Osteoblast (primary cell): ENCODE measurements at regions not wholly inside any gene's neighbourhood (a gene's known extent, or its start where the extent isn't known, plus 50 kb on each side); places are given as distances from the start of the nearest gene placed in this dataset.

Experiments
- DNase-seq: peaks from one replicate; pipeline ENCODE4 v3.0.0; 2011; ENCODE audit warnings: low spot score, mixed read lengths; ENCODE audit not compliant: insufficient read length; ENCODE audit errors: missing footprints
- H2AFZ ChIP-seq: 2 replicates; pipeline ENCODE4 v1.6.0; 2011; ENCODE audit warnings: mild to moderate bottlenecking, low read length
- H3K27ac ChIP-seq: 2 replicates; pipeline ENCODE4 v1.5.1; 2011; ENCODE audit warnings: mild to moderate bottlenecking, low read depth, low read length, moderate library complexity
- H3K27me3 ChIP-seq: 2 replicates; pipeline ENCODE4 v1.6.0; 2012; ENCODE audit warnings: mild to moderate bottlenecking, control low read depth, inconsistent platforms, low read length, moderate library complexity; ENCODE audit not compliant: insufficient read depth
- H3K36me3 ChIP-seq: 2 replicates; pipeline ENCODE4 v1.5.1; 2011; ENCODE audit warnings: mild to moderate bottlenecking, low read length, control low read depth, moderate library complexity; ENCODE audit not compliant: insufficient read depth
- H3K4me1 ChIP-seq: 2 replicates; pipeline ENCODE4 v1.5.1; 2011; ENCODE audit warnings: mild to moderate bottlenecking, low read length, control low read depth, moderate library complexity; ENCODE audit not compliant: insufficient read depth
- H3K4me2 ChIP-seq: 2 replicates; pipeline ENCODE4 v1.6.0; 2011; ENCODE audit warnings: mild to moderate bottlenecking, low read length; ENCODE audit not compliant: insufficient read depth
- H3K4me3 ChIP-seq: fragments of 200-600 bp; sonication (generic); 3 replicates; pipeline ENCODE4 v1.5.1; 2012; ENCODE audit warnings: mild to moderate bottlenecking, low read length, inconsistent platforms; ENCODE audit not compliant: insufficient read depth
- H3K79me2 ChIP-seq: 2 replicates; pipeline ENCODE4 v1.6.0; 2012; ENCODE audit warnings: mild to moderate bottlenecking, low read length, control low read depth, inconsistent platforms; ENCODE audit not compliant: insufficient read depth
- H3K9me3 ChIP-seq: 2 replicates; pipeline ENCODE4 v1.5.1; 2011; ENCODE audit warnings: low read depth, low read length, control low read depth
- H4K20me1 ChIP-seq: 2 replicates; pipeline ENCODE4 v1.6.0; 2012; ENCODE audit warnings: mild to moderate bottlenecking, low read length, control low read depth; ENCODE audit not compliant: insufficient read depth
- CTCF ChIP-seq: IDR thresholded peaks from 2 replicates; pipeline ENCODE4 v1.5.1; 2011; ENCODE audit warnings: mild to moderate bottlenecking, low read depth, low read length, moderate library complexity; ENCODE audit errors: extremely low read depth

- no peaks in the 10 kb centered on the region for H3K27me3 ChIP-seq
- H3K79me2 ChIP-seq, result no peaks in the 10 kb centered on the region
- no peak overlapping the region for H2AFZ ChIP-seq
- no peak for TF ChIP-seq CTCF
- H3K9me3 ChIP-seq, result no peaks in the 10 kb centered on the region
- H4K20me1 ChIP-seq, result no peaks in the 10 kb centered on the region
- H3K4me1 ChIP-seq, result no peaks in the 10 kb centered on the region
- no peak for DNase-seq
- H3K27ac ChIP-seq, result no peak overlapping the region
- no peak overlapping the region for H3K4me3 ChIP-seq
- no peak overlapping the region for H3K4me2 ChIP-seq
- H3K36me3 ChIP-seq, result no peaks in the 10 kb centered on the region
Observed at GRCh38 chr14:41397926-41398325, 208.8 kb upstream of the LRFN5 start.

GRCh38 chr14:41393512-41393911 lies 213.2 kb upstream of the LRFN5 start:
- Histone ChIP-seq H3K27me3 (no peaks in the 10 kb centered on the region), H3K4me2 (no peak overlapping the region)
- TF ChIP-seq CTCF, result no peak

GRCh38 chr14:41392226-41392625 lies 214.4 kb upstream of the LRFN5 start:
- no peak overlapping the region for H3K4me3 ChIP-seq
- DNase-seq, result no peak
- no peaks in the 10 kb centered on the region for H3K9me3 ChIP-seq
- no peak overlapping the region for H3K4me2 ChIP-seq
- no peak overlapping the region for H2AFZ ChIP-seq
- no peaks in the 10 kb centered on the region for H3K79me2 ChIP-seq
- H3K36me3 ChIP-seq, result no peaks in the 10 kb centered on the region
- no peaks in the 10 kb centered on the region for H4K20me1 ChIP-seq
- no peak overlapping the region for H3K27ac ChIP-seq
- no peaks in the 10 kb centered on the region for H3K4me1 ChIP-seq
- no peak for TF ChIP-seq CTCF
- H3K27me3 ChIP-seq, result no peaks in the 10 kb centered on the region

More at GRCh38 chr14:41393512-41393911, 213.2 kb upstream of the LRFN5 start:
- Histone ChIP-seq H3K4me3 (no peak overlapping the region), H3K27ac (no peak overlapping the region), H3K36me3 (no peaks in the 10 kb centered on the region), H3K9me3 (no peaks in the 10 kb centered on the region), H4K20me1 (no peaks in the 10 kb centered on the region), H3K79me2 (no peaks in the 10 kb centered on the region), H2AFZ (no peak overlapping the region), H3K4me1 (no peaks in the 10 kb centered on the region)
- DNase-seq, result no peak

GRCh38 chr14:41389355-41389754 lies 217.3 kb upstream of the LRFN5 start:
- no peak for TF ChIP-seq CTCF
- Histone ChIP-seq H3K27me3 (no peaks in the 10 kb centered on the region), H3K9me3 (no peaks in the 10 kb centered on the region), H3K4me3 (no peak overlapping the region), H4K20me1 (no peaks in the 10 kb centered on the region), H3K4me2 (no peak overlapping the region), H3K27ac (no peak overlapping the region), H3K4me1 (no peaks in the 10 kb centered on the region), H3K79me2 (no peaks in the 10 kb centered on the region), H3K36me3 (no peaks in the 10 kb centered on the region), H2AFZ (no peak overlapping the region)
- no peak for DNase-seq
